Epithelial cell of proximal tubule (primary cell): ENCODE measurements at regions not wholly inside any gene's neighbourhood (a gene's known extent, or its start where the extent isn't known, plus 50 kb on each side); places are given as distances from the start of the nearest gene placed in this dataset.

ENCODE experiments used
- DNase-seq: peaks from one replicate; pipeline ENCODE4 v3.0.0-alpha.2; 2011; ENCODE audit warnings: low read depth
- H3K4me3 ChIP-seq: 2 replicates; pipeline ENCODE4 v1.5.1; 2011; ENCODE audit warnings: low read depth, mild to moderate bottlenecking, low read length
- CTCF ChIP-seq: conservative IDR thresholded peaks from 2 replicates; pipeline ENCODE4 v1.5.1; 2012; ENCODE audit warnings: low read depth, mild to moderate bottlenecking, low read length

- TF ChIP-seq CTCF, result no peak
- H3K4me3 ChIP-seq, result no peak overlapping the region
- DNase-seq, result no peak
Observed at GRCh38 chr7:93779115-93779514, 111.4 kb downstream of the TFPI2 start.

- no peak for DNase-seq
- H3K4me3 ChIP-seq, result no peak overlapping the region
- TF ChIP-seq CTCF, result no peak
Observed at GRCh38 chr7:93778384-93778783, 112.2 kb downstream of the TFPI2 start.

- H3K4me3 ChIP-seq, result no peak overlapping the region
- no peak for TF ChIP-seq CTCF
- DNase-seq, result no peak
Observed at GRCh38 chr7:93773446-93773845, 117.1 kb downstream of the TFPI2 start.

GRCh38 chr7:93765475-93765874, 125.1 kb downstream of the TFPI2 start:
- no peak for TF ChIP-seq CTCF
- H3K4me3 ChIP-seq, result no peak overlapping the region
- DNase-seq, result no peak

- no peak for DNase-seq
Observed at GRCh38 chr7:93758631-93759030, 131.9 kb downstream of the TFPI2 start.

GRCh38 chr7:93757426-93757825, 133.1 kb downstream of the TFPI2 start:
- peak; percentile 48 for DNase-seq
- no peak overlapping the region for H3K4me3 ChIP-seq
- TF ChIP-seq CTCF, result no peak

More at GRCh38 chr7:93758631-93759030, 131.9 kb downstream of the TFPI2 start:
- TF ChIP-seq CTCF, result no peak
- H3K4me3 ChIP-seq, result no peak overlapping the region

GRCh38 chr7:93756890-93757289, 133.7 kb downstream of the TFPI2 start:
- no peak overlapping the region for H3K4me3 ChIP-seq
- no peak for DNase-seq
- TF ChIP-seq CTCF, result no peak
